DND-41 (cell line): ENCODE measurements at regions not wholly inside any gene's neighbourhood (a gene's known extent, or its start where the extent isn't known, plus 50 kb on each side); places are given as distances from the start of the nearest gene placed in this dataset.

ENCODE experiments used
- ATAC-seq: fragments of 200-7000 bp; cut with Tn5 transposase; 3 replicates; pipeline ENCODE4 v1.9.1; 2021; ENCODE audit warnings: low read depth; ENCODE audit not compliant: insufficient read depth
- DNase-seq: peaks from one replicate; pipeline ENCODE4 v3.0.0-alpha.2; 2020
- H2AFZ ChIP-seq: 2 replicates; pipeline ENCODE4 v1.6.0; 2012; ENCODE audit warnings: low read depth, low read length
- H3K27ac ChIP-seq: 2 replicates; pipeline ENCODE4 v1.5.1; 2012; ENCODE audit warnings: low read length, inconsistent platforms
- H3K27me3 ChIP-seq: fragments of 200-600 bp; sonication (generic); 2 replicates; pipeline ENCODE4 v1.6.0; 2012; ENCODE audit warnings: low read length, mild to moderate bottlenecking, inconsistent platforms; ENCODE audit not compliant: insufficient read depth, poor library complexity
- H3K36me3 ChIP-seq: 2 replicates; pipeline ENCODE4 v1.5.1; 2012; ENCODE audit warnings: low read length, inconsistent platforms; ENCODE audit not compliant: insufficient read depth
- H3K4me1 ChIP-seq: 2 replicates; pipeline ENCODE4 v1.5.1; 2012; ENCODE audit warnings: mild to moderate bottlenecking, low read length; ENCODE audit not compliant: insufficient read depth
- H3K4me2 ChIP-seq: 2 replicates; pipeline ENCODE4 v1.6.0; 2012; ENCODE audit warnings: mild to moderate bottlenecking, moderate library complexity, low read length, inconsistent platforms; ENCODE audit not compliant: insufficient read depth
- H3K4me3 ChIP-seq, 2 experiments: fragments of 200-600 bp in 1 of 2; shearing (Covaris generic) in 1 of 2; 2 replicates each; pipeline ENCODE4 v1.5.1; 2012 to 2016; ENCODE audit warnings: inconsistent platforms in 2 of 2, low read length in 2 of 2, mild to moderate bottlenecking in 2 of 2, low read depth in 1 of 2, moderate library complexity in 1 of 2
- H3K79me2 ChIP-seq: 2 replicates; pipeline ENCODE4 v1.6.0; 2012; ENCODE audit warnings: low read length, inconsistent platforms; ENCODE audit not compliant: insufficient read depth
- H3K9ac ChIP-seq: 2 replicates; pipeline ENCODE4 v1.6.0; 2012; ENCODE audit warnings: low read depth, mild to moderate bottlenecking, inconsistent platforms, low read length, moderate library complexity
- H3K9me3 ChIP-seq: 2 replicates; pipeline ENCODE4 v1.5.1; 2012; ENCODE audit warnings: low read length, moderate library complexity, mild to moderate bottlenecking, inconsistent platforms; ENCODE audit not compliant: insufficient read depth, severe bottlenecking
- H4K20me1 ChIP-seq: 2 replicates; pipeline ENCODE4 v1.6.0; 2012; ENCODE audit warnings: low read length; ENCODE audit not compliant: insufficient read depth
- EZH2 ChIP-seq: IDR thresholded peaks from 3 replicates; pipeline ENCODE4 v1.6.1; 2012; ENCODE audit warnings: borderline replicate concordance, low read depth, mild to moderate bottlenecking, moderate library complexity, low read length, inconsistent platforms; ENCODE audit not compliant: severe bottlenecking
- TF ChIP-seq, protein P1 (sequence below): IDR thresholded peaks from 2 replicates; pipeline ENCODE4 v1.5.1; 2012; ENCODE audit warnings: borderline replicate concordance, low read length, moderate library complexity, mild to moderate bottlenecking; ENCODE audit not compliant: poor library complexity, severe bottlenecking; ENCODE audit errors: extremely low read depth

DNA sequence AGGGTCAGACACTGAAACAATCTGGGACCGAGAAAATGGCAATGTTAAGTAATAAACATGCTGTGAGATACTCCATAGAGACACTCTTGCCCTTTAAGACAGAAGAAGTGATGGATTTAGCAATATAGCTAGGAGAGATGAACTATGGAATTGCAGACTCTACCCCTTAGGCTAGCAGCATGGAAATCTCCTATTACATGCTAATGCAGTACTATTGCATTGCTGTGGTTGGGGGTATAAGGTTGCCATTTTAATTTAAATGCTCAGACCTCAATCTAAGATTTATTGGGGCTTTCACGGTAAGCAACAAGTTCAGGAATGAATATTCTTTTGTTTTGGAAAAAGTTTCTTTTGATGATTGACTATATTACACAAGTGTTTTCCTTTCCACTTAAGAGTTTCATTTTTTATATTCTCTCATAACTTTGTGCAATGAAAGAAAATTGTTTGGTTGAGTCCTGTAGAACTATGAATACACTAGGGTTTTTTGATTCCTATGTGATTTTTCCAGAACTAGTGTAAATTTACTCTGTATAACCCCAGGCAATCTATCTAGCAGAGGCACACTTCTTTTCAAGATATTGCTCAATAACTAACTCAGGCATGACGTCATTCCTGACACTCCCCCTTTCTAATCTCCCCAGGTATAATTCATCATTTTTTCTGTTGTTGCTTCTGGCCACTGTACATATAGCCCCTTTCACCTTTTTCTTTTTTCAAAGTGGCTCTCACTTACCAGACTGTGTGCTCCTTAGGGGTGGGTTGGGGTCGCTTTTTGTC, 394.7 kb upstream of the KLF12 start:
- Histone ChIP-seq H2AFZ (no peak overlapping the region), H3K36me3 (no peaks in the 10 kb centered on the region), H3K4me2 (no peak overlapping the region), H3K27me3 (peaks cover 2% of the 10 kb centered on the region), H3K4me3 (no peak overlapping the region), H3K9me3 (no peaks in the 10 kb centered on the region), H3K27ac (no peak overlapping the region), H4K20me1 (no peaks in the 10 kb centered on the region), H3K79me2 (no peaks in the 10 kb centered on the region), H3K4me1 (no peaks in the 10 kb centered on the region), H3K9ac (no peak overlapping the region)
- TF ChIP-seq EZH2: no peak
- TF ChIP-seq, protein P1, sequence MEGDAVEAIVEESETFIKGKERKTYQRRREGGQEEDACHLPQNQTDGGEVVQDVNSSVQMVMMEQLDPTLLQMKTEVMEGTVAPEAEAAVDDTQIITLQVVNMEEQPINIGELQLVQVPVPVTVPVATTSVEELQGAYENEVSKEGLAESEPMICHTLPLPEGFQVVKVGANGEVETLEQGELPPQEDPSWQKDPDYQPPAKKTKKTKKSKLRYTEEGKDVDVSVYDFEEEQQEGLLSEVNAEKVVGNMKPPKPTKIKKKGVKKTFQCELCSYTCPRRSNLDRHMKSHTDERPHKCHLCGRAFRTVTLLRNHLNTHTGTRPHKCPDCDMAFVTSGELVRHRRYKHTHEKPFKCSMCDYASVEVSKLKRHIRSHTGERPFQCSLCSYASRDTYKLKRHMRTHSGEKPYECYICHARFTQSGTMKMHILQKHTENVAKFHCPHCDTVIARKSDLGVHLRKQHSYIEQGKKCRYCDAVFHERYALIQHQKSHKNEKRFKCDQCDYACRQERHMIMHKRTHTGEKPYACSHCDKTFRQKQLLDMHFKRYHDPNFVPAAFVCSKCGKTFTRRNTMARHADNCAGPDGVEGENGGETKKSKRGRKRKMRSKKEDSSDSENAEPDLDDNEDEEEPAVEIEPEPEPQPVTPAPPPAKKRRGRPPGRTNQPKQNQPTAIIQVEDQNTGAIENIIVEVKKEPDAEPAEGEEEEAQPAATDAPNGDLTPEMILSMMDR: no peak
- DNase-seq (no peak), ATAC-seq (no peak)

DNA sequence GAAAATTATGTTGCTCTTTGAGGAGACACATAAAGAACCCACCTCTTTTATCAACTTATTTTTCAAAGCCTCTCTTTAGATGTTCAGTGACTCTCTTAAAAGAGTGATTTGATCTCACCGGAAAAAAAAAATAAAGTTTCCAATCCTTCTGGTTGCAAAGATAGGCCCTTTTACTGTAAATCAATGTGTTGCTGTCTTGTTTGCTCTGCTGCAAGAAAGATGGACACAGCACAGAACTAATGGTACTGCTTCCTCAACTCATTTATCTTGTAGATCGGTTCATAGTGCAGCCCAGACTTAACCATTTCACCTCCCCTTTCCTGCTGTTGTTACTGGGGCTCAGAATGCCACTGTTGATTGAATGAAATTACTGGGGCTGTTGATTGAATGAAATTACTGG, 388.9 kb upstream of the KLF12 start:
- H3K4me1 ChIP-seq: no peaks in the 10 kb centered on the region
- H3K36me3 ChIP-seq: no peaks in the 10 kb centered on the region
- H4K20me1 ChIP-seq: no peaks in the 10 kb centered on the region
- no peak overlapping the region for H2AFZ ChIP-seq
- no peaks in the 10 kb centered on the region for H3K9me3 ChIP-seq
- H3K9ac ChIP-seq: no peak overlapping the region
- TF ChIP-seq, protein P1: no peak
- TF ChIP-seq EZH2: no peak
- H3K27me3 ChIP-seq: no peaks in the 10 kb centered on the region
- no peak overlapping the region for H3K4me3 ChIP-seq
- H3K4me2 ChIP-seq: no peak overlapping the region
- ATAC-seq: no peak
- no peak overlapping the region for H3K27ac ChIP-seq
- no peaks in the 10 kb centered on the region for H3K79me2 ChIP-seq
- DNase-seq: no peak

DNA sequence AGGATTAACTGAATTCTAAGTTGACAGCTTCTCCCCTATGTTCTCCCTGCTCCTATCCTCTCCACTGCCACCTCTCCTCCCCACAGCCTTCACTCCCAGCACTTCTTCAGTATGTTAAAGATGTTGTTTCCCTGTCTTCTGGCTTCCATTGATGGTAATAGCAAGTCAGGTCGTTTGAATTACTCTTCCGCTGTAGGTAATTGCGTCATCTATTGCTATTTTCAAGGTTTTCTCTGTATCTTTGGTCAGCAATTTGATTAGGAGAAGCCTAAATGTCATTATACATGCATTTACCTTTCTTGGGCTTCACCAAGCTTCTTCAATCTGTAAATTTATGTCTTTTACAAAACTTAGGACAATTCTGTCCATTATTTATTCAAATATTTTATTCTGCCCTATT, 377.3 kb upstream of the KLF12 start:
- ATAC-seq: no peak
- Histone ChIP-seq H3K9me3 (no peaks in the 10 kb centered on the region), H3K4me2 (no peak overlapping the region), H3K9ac (no peak overlapping the region), H2AFZ (no peak overlapping the region), H3K27me3 (no peaks in the 10 kb centered on the region), H3K4me3 (no peak overlapping the region), H3K4me1 (no peaks in the 10 kb centered on the region), H3K79me2 (no peaks in the 10 kb centered on the region), H4K20me1 (no peaks in the 10 kb centered on the region), H3K36me3 (no peaks in the 10 kb centered on the region), H3K27ac (no peak overlapping the region)
- no peak for DNase-seq
- TF ChIP-seq, protein P1: no peak
- no peak for TF ChIP-seq EZH2
